Stimulated activated memory B cell treated with anti-CD40 and anti-IgM and Interleukin-4, amounts not matched to agents 10 μg/mL and 1 μg/mL and 100 μg/mL, for 72 hours (primary cell): ENCODE measurements at regions not wholly inside any gene's neighbourhood (a gene's known extent, or its start where the extent isn't known, plus 50 kb on each side); places are given as distances from the start of the nearest gene placed in this dataset.

Source experiments
- ATAC-seq: fragments of 150-1000 bp; cut with Tn5 transposase; 2 replicates; pipeline ENCODE4 v1.10.0; 2021
- H3K27ac Mint-ChIP-seq: one replicate; pipeline ENCODE4 v1.8.0; 2022; ENCODE audit warnings: mild to moderate bottlenecking, mixed read lengths
- H3K27me3 Mint-ChIP-seq: one replicate; pipeline ENCODE4 v1.8.0; 2022; ENCODE audit warnings: mixed read lengths
- H3K36me3 Mint-ChIP-seq: one replicate; pipeline ENCODE4 v1.8.0; 2022; ENCODE audit warnings: mixed read lengths
- H3K4me1 Mint-ChIP-seq: one replicate; pipeline ENCODE4 v1.8.0; 2022; ENCODE audit warnings: mixed read lengths
- H3K4me3 Mint-ChIP-seq: one replicate; pipeline ENCODE4 v1.8.0; 2022; ENCODE audit warnings: mild to moderate bottlenecking, moderate library complexity, mixed read lengths
- H3K9me3 Mint-ChIP-seq: one replicate; pipeline ENCODE4 v1.8.0; 2022; ENCODE audit warnings: mixed read lengths

DNA sequence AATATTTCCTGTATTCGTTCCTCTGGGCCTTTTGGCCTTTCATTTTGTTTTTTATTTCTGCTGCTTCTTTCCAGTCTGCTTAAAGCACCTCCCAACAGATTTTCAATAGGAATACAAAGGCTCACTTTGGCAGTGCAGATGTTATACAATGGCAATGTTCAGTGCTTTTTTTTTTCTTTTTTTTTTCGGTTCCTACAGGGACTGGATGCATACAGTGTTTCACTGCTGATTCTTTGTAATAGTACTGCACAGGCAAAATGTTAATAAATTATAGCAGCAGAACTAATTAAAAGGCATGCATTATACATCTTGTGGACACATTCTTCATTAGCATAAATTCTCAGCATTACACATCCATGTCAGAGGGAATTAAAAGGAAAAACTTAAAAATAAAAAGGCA lies 356.6 kb upstream of the C9orf72 start:
- Mint-ChIP-seq H3K9me3 (no peaks in the 10 kb centered on the region), H3K27me3 (no peaks in the 10 kb centered on the region), H3K4me1 (no peaks in the 10 kb centered on the region), H3K27ac (no peak overlapping the region), H3K36me3 (no peaks in the 10 kb centered on the region), H3K4me3 (no peak overlapping the region)
- ATAC-seq: no peak

DNA sequence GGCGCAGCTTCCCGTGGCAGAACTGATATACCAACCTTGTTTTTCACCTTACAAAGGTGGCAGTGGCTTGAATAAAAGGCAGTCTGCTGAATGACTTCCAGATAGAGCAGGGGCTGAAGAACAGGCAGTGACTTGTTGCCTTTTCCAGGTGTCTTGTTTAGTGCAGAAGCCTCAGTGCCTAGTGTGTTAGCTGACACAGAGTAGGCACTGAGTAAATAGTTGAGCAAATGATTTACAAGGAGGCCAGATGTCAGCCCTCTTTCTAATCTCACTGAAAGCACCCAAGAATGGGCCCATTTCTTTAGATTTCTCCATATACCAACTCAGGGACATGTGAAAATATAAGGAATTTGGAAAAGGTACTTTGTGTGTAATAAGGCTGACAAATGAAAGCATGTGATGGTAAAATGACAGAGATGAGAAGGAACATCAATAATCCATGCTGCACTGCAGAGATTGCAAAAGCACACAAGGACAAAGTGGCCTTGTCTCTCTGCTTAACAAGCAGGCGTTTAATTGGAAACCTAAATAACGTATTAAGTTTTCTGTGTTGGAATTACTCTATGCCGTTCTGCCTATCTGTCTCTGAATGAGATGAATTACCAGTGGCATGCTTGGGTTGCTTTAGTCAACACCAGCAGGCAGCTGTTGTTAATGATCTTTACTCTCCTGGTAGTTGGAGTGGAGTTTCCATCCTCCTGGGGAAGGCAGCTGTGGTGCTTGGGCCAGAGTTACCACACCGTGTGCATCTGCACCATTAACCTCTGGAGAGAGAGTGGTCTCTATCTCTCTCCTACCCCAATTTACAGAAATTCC lies 360.1 kb upstream of the C9orf72 start:
- no peak overlapping the region for H3K4me3 Mint-ChIP-seq
- no peaks in the 10 kb centered on the region for H3K27me3 Mint-ChIP-seq
- H3K27ac Mint-ChIP-seq: no peak overlapping the region
- H3K9me3 Mint-ChIP-seq: no peaks in the 10 kb centered on the region
- H3K4me1 Mint-ChIP-seq: no peaks in the 10 kb centered on the region
- no peaks in the 10 kb centered on the region for H3K36me3 Mint-ChIP-seq
- no peak for ATAC-seq

DNA sequence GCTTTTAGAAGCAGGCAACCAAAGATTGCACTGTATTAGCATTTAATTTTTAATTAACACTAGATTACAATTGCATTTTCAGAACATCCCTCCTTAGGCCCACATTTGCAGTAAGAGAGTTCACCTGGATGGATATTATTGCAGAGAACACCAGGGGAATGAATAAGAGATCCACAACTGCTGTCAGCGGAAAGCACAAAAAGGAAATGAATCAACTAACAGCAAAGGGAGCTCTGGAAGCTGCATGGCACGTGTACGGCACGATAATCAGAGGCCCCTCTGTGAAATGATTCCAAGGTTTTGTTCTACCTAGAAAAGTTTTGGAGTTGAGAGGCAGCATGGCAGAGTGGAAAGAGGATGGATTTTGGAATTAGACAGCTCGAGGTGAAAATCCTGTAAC lies 361.2 kb upstream of the C9orf72 start:
- no peak overlapping the region for H3K4me3 Mint-ChIP-seq
- H3K27ac Mint-ChIP-seq: no peak overlapping the region
- no peaks in the 10 kb centered on the region for H3K27me3 Mint-ChIP-seq
- no peaks in the 10 kb centered on the region for H3K9me3 Mint-ChIP-seq
- H3K36me3 Mint-ChIP-seq: no peaks in the 10 kb centered on the region
- no peak for ATAC-seq
- no peaks in the 10 kb centered on the region for H3K4me1 Mint-ChIP-seq

DNA sequence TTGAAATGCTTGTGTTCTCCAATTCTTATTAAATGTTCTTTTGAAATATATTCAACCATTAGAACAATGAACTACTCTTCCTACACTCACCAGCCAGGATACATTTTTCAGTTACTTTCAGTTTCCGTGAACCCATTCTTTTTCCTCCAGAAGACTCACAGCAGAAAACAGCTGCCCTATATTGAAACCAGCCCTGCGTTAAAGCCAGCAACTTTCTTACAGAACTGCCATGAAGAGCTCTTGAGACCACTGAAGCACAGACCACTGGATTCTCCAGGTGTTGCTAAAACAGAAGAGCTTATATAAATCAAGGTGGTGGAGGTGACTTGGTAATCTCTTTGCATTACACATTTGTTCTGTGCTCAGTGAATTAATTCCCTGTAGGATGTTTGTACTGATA lies 365.9 kb upstream of the C9orf72 start:
- H3K4me1 Mint-ChIP-seq: no peaks in the 10 kb centered on the region
- no peak for ATAC-seq
- no peaks in the 10 kb centered on the region for H3K27me3 Mint-ChIP-seq
- peaks cover 3% of the 10 kb centered on the region for H3K9me3 Mint-ChIP-seq
- H3K36me3 Mint-ChIP-seq: no peaks in the 10 kb centered on the region
- no peak overlapping the region for H3K27ac Mint-ChIP-seq
- H3K4me3 Mint-ChIP-seq: no peak overlapping the region

DNA sequence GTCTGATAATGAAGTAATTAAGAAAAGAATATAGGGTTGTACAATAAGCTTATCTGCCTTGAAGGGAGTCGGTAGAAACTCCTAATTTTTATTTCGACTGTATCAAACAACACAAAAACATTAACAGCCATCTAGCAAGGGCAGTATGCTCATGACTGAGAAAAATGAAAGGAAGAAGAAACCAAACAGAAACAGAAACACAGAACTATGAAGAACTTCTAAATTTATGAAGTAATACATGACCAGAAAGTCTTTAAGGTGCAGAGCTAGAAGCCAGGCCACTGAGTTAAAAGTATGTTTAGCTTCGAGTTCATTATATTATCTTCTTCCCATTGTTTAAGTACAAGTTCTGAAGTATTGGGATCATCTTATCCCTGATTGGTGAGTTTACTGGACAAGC lies 367.3 kb upstream of the C9orf72 start:
- no peaks in the 10 kb centered on the region for H3K4me1 Mint-ChIP-seq
- ATAC-seq: no peak
- H3K27me3 Mint-ChIP-seq: no peaks in the 10 kb centered on the region
- H3K4me3 Mint-ChIP-seq: no peak overlapping the region
- peaks cover 3% of the 10 kb centered on the region for H3K9me3 Mint-ChIP-seq
- no peaks in the 10 kb centered on the region for H3K36me3 Mint-ChIP-seq
- no peak overlapping the region for H3K27ac Mint-ChIP-seq

DNA sequence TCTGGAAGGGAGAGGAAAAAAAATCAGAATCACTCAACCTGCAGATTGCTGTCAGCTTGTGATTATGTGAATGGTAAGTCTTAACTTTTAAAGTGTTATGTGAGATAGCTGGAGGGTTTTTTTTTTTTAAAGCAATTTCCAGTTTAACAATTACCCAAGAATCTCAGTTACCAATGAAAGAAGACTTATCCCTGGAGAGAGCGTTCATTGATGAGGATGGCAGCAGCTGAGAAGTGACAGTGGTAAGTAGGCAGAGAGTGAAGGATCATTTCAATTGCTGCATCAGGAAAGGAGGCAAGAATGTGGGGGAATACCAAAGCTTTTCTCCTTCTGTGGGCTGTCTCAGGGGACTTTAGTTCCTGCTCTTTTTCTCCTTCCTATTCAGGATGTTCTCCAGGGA lies 370.2 kb upstream of the C9orf72 start:
- Mint-ChIP-seq H3K9me3 (peaks cover 3% of the 10 kb centered on the region), H3K4me3 (no peak overlapping the region), H3K4me1 (no peaks in the 10 kb centered on the region), H3K36me3 (no peaks in the 10 kb centered on the region), H3K27ac (no peak overlapping the region), H3K27me3 (no peaks in the 10 kb centered on the region)
- ATAC-seq: no peak

DNA sequence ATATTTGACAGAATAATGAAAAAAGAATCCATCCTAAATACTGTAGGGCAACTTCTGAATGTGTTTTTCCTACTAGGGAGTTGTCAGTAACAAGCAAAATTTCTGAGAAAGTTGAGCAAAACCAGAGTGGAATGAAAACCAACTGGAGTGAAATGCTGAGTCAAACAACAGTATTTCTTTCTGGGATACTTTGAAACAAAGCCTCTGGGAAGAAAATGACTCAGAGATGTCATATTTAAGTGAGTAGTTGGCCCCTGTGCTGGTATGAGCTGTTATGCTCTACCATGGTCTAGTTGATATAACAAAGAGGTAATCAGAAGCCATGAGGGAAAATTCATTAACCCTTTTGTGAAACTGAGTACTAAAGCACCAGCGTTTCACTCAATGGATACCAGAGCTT lies 372.1 kb upstream of the C9orf72 start:
- Mint-ChIP-seq H3K9me3 (peaks cover 7% of the 10 kb centered on the region), H3K4me1 (no peaks in the 10 kb centered on the region), H3K36me3 (no peaks in the 10 kb centered on the region), H3K27me3 (no peaks in the 10 kb centered on the region), H3K4me3 (no peak overlapping the region), H3K27ac (no peak overlapping the region)
- no peak for ATAC-seq

DNA sequence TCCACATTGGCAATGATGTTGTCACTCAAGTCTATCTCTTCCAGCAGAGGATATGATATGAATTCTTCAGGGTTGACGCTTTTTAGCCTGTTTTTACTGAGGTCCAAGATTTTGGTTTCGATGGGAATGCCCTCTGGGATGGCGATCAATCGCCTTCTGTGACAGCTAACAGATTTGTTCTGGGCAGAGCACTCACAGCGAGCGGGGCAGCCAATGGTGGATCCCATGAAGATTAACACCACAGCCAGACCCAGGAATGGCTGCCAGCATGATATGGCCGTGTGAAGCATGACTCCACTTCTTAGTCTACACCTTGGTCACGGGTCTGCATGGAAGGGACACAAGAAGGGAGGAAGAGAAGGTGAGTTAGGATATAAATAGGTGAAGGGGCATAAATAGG lies 377.1 kb upstream of the C9orf72 start:
- H3K27ac Mint-ChIP-seq: no peak overlapping the region
- peaks cover 4% of the 10 kb centered on the region for H3K9me3 Mint-ChIP-seq
- no peaks in the 10 kb centered on the region for H3K36me3 Mint-ChIP-seq
- H3K27me3 Mint-ChIP-seq: no peaks in the 10 kb centered on the region
- H3K4me1 Mint-ChIP-seq: no peaks in the 10 kb centered on the region
- no peak for ATAC-seq
- no peak overlapping the region for H3K4me3 Mint-ChIP-seq

DNA sequence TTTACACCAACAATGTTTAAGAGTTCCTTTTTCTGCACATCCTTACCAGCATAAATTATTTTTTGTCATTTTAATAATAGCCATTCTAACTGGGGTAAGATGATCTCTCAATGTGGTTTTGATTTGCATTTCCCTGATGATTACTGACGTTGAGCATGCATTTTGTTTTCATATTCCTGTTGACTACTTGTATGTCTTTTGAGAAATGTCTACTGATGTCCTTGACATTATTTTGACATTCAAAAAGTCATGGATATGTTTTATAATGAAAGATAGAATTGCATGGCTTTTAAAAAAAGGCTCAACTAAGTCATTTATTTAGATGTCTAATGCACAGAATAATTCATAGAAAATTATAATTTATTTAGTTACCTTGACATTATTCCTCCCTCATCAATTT lies 381.6 kb upstream of the C9orf72 start:
- Mint-ChIP-seq H3K4me3 (no peak overlapping the region), H3K36me3 (no peaks in the 10 kb centered on the region), H3K9me3 (no peaks in the 10 kb centered on the region), H3K27ac (no peak overlapping the region), H3K4me1 (no peaks in the 10 kb centered on the region), H3K27me3 (no peaks in the 10 kb centered on the region)
- no peak for ATAC-seq

DNA sequence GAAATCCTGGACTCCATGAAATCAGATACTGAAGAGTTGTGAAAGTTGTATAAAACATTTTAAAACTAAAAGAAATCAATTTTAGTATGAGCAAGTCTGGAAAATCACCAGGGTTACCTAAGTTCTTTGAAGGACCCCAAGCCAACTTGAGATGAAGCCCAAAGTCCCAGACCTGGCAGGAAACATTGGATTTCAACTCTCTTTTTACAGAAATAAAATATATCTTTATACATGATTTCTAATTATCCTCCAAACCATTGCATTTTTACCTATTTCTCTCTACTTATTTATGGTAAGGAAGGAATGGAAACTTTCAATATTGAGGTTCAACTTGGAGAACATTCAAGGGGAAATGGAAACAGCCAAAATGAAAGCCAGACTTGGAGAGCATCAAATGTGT lies 390.6 kb upstream of the C9orf72 start:
- Mint-ChIP-seq H3K27ac (no peak overlapping the region), H3K4me1 (no peaks in the 10 kb centered on the region), H3K27me3 (no peaks in the 10 kb centered on the region), H3K4me3 (no peak overlapping the region), H3K9me3 (no peaks in the 10 kb centered on the region), H3K36me3 (no peaks in the 10 kb centered on the region)
- ATAC-seq: no peak

DNA sequence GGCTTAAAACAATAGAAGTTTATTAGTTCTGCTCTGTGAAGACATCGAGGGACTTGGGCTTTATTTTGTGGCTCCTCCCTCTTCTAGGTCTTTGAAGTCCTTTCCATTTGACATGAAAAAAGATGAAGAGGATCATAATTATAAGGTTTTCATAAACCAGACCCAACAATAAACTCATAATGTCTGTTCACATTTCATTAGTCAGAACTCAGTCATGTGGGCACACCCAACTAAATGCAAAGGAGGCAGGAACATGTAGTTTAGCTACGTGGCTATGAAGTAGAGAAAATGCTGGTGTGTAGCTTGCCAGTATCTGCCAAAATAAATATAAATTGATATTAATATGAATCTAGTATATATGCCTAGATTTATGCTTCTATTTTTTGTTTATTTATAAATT lies 393.9 kb upstream of the C9orf72 start:
- H3K9me3 Mint-ChIP-seq: no peaks in the 10 kb centered on the region
- no peak overlapping the region for H3K4me3 Mint-ChIP-seq

DNA sequence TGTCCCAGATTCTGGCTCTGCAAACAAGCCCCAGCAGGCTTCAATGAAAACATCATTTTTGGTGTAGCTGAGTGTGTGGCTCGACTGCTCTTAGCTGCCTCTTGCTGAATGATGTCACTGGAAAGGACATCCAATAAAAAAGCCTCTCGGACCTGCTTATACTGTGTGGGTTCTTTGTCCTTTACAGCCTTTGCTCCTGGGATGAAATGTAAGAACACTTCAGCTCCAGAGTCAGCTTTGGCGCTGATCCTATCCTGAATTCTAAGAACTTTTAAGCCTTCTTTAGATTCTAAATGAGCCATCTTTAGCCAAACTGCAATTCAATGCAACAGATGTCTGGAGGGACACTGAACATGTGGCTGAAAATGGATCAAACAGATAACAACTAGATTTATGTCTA lies 404.6 kb upstream of the C9orf72 start:
- Mint-ChIP-seq H3K36me3 (no peaks in the 10 kb centered on the region), H3K27ac (no peak overlapping the region), H3K4me3 (no peak overlapping the region), H3K9me3 (no peaks in the 10 kb centered on the region), H3K27me3 (no peaks in the 10 kb centered on the region), H3K4me1 (no peaks in the 10 kb centered on the region)
- ATAC-seq: no peak

More for the DNA sequence above, 393.9 kb upstream of the C9orf72 start:
- ATAC-seq: no peak
- Mint-ChIP-seq H3K27ac (no peak overlapping the region), H3K27me3 (no peaks in the 10 kb centered on the region), H3K4me1 (no peaks in the 10 kb centered on the region), H3K36me3 (no peaks in the 10 kb centered on the region)

DNA sequence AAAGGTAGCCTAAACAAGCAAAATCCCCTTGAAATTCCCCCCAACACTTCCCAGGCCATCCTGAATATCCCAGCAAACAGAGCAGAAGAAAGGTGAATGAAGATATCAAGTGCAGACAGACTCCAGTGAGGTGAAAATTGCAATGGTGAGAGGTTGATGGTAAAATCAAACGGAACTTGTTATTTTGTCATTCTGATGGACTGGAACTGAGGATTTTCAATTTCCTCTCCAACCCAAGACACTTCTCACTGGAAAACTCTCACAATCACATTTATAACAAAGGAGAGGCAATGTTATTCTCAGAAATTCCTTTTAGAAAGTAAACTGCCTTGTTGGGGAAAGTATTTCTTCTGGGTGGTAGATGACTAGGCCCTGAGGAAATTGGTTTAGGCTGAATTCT lies 412.4 kb upstream of the C9orf72 start:
- Mint-ChIP-seq H3K27me3 (no peaks in the 10 kb centered on the region), H3K9me3 (peaks cover 7% of the 10 kb centered on the region), H3K4me3 (no peak overlapping the region), H3K36me3 (no peaks in the 10 kb centered on the region), H3K4me1 (no peaks in the 10 kb centered on the region), H3K27ac (no peak overlapping the region)
- no peak for ATAC-seq

DNA sequence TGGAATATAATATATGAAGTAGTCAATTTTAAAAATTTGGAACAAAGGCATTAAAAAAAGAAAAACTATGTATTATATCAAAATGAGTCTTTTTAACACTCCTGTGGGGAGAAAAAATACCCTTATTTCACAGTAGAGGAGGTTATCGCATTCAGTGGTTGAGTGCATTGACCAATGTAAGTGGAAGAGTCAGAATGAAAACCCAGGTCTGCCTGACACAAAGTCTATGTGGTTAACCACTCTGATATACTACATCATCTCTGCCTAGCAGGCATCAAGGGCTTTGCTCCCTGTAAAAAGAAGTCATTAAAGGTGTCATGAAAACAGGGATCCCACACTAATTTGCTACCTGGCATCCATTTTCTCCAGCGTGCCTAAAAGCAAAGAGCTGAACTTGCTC lies 417.2 kb upstream of the C9orf72 start:
- Mint-ChIP-seq H3K27ac (no peak overlapping the region), H3K4me1 (no peaks in the 10 kb centered on the region), H3K4me3 (no peak overlapping the region), H3K27me3 (no peaks in the 10 kb centered on the region), H3K9me3 (peaks cover 7% of the 10 kb centered on the region), H3K36me3 (no peaks in the 10 kb centered on the region)
- ATAC-seq: no peak

DNA sequence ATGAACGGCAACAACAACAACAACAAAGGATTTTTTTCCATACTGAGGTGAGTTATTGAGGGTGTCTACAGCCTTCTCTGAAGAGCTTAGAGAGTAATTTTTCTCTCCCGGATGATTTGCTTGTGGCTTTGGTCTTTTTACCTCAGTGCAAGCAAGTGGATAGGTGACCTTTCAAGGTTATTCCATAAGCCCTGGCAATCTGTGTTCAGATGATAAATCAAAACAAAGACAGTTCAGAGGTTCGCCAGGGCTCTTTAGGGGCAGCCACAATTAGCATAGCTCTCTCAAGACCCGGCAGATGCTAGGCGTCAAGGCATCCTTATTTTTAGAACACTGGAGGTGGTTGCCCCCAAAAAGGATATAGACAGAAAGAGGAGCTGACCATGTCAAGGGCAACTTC lies 417.9 kb upstream of the C9orf72 start:
- Mint-ChIP-seq H3K9me3 (peaks cover 3% of the 10 kb centered on the region), H3K27me3 (no peaks in the 10 kb centered on the region), H3K36me3 (no peaks in the 10 kb centered on the region), H3K4me3 (no peak overlapping the region), H3K4me1 (no peaks in the 10 kb centered on the region), H3K27ac (no peak overlapping the region)
- no peak for ATAC-seq

DNA sequence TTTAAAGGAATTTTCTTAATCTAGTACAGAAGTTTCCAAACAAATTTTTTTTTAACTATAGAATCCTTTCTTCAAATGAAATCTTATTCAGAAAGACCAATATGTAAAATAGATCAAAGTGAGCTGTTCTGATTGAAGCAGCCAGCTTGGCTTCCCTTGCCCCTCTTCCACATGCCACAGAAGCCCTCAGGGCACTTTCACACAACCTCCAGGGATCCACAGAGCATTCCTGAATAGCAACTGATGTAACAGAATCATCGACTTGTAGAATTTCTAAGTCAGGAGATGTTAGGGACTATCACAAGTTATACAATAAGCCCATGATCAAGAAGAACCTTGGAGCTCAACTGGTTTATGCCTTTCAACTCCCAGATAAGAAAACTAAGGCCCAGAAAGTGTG lies 427.8 kb upstream of the C9orf72 start:
- H3K9me3 Mint-ChIP-seq: no peaks in the 10 kb centered on the region
- H3K27ac Mint-ChIP-seq: no peak overlapping the region
- H3K4me3 Mint-ChIP-seq: no peak overlapping the region
- H3K4me1 Mint-ChIP-seq: no peaks in the 10 kb centered on the region
- no peaks in the 10 kb centered on the region for H3K27me3 Mint-ChIP-seq
- no peak for ATAC-seq
- no peaks in the 10 kb centered on the region for H3K36me3 Mint-ChIP-seq

DNA sequence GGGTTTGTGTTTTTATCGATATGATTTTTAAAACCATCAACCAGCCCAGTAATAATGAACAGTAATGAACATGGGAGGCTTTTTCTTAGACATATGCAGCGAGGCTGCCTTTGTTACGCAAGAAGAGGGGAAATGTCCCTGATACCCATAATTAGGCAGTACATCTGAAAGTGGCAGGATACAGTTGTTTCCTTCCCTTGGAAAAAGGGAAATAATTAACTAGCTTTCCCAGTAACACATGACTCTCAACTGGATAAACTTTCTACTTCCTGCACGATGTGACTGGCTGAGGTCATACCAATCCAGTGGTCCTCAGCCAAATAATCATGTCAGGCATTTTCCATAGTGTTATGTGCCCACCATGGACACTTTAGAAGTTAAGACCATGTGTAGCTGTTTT lies 431.6 kb upstream of the C9orf72 start:
- no peak overlapping the region for H3K27ac Mint-ChIP-seq
- ATAC-seq: no peak
- no peaks in the 10 kb centered on the region for H3K36me3 Mint-ChIP-seq
- no peak overlapping the region for H3K4me3 Mint-ChIP-seq
- H3K4me1 Mint-ChIP-seq: no peaks in the 10 kb centered on the region
- H3K27me3 Mint-ChIP-seq: no peaks in the 10 kb centered on the region
- H3K9me3 Mint-ChIP-seq: no peaks in the 10 kb centered on the region
